Kidney (tissue), 13 donors: ENCODE measurements at regions not wholly inside any gene's neighbourhood (a gene's known extent, or its start where the extent isn't known, plus 50 kb on each side); places are given as distances from the start of the nearest gene placed in this dataset.

Source experiments
- DNase-seq, 5 donors: peaks; one replicate each; pipeline ENCODE4 v3.0.0-alpha.2; 2013 to 2020
- FAIRE-seq: peaks from 2 replicates; lab custom pipeline; 2012; peaks lifted over from hg19 to GRCh38; lab: Jason Lieb, UNC
- H3K27ac ChIP-seq, 2 donors: one replicate each; pipeline ENCODE4 v1.7.0; 2013; ENCODE audit warnings: low read depth in 2 of 2, low read length in 2 of 2, inconsistent platforms in 1 of 2
- H3K27me3 ChIP-seq: one replicate; pipeline ENCODE4 v1.7.1; 2013; ENCODE audit warnings: low read length, inconsistent platforms; ENCODE audit not compliant: control insufficient read depth, insufficient read depth
- H3K36me3 ChIP-seq, 3 donors: one replicate each; pipeline versions ENCODE4 v1.7.0 to v1.7.1; 2013; ENCODE audit warnings: low read length in 3 of 3, control low read depth in 1 of 3, inconsistent platforms in 1 of 3; ENCODE audit not compliant: insufficient read depth in 3 of 3, control insufficient read depth in 2 of 3
- H3K4me1 ChIP-seq, 3 donors: one replicate each; pipeline versions ENCODE4 v1.7.0 to v1.7.1; 2013; ENCODE audit warnings: low read length in 3 of 3, inconsistent platforms in 1 of 3, low read depth in 1 of 3; ENCODE audit not compliant: control insufficient read depth in 2 of 3, insufficient read depth in 2 of 3
- H3K4me3 ChIP-seq, 3 donors: one replicate each; pipeline versions ENCODE4 v1.7.0 to v1.8.1; 2013; ENCODE audit warnings: low read length in 3 of 3, control low read depth in 1 of 3, inconsistent platforms in 1 of 3
- H3K9ac ChIP-seq, 3 donors: one replicate each; pipeline versions ENCODE4 v1.7.0 to v1.7.1; 2013; ENCODE audit warnings: low read length in 3 of 3, control low read depth in 1 of 3, inconsistent platforms in 1 of 3
- H3K9me3 ChIP-seq, 3 donors: one replicate each; pipeline versions ENCODE4 v1.7.0 to v1.7.1; 2013; ENCODE audit warnings: low read length in 3 of 3, control low read depth in 1 of 3, inconsistent platforms in 1 of 3; ENCODE audit not compliant: control insufficient read depth in 2 of 3, insufficient read depth in 1 of 3
- intact Hi-C: fragments of 100-400 bp; cut with DNase I; formaldehyde crosslinking; loops from one replicate; pipeline ENCODE4 v1.11.1; 2022
- TF ChIP-seq, protein P1 (sequence below): IDR thresholded peaks from 3 replicates; pipeline ENCODE4 v1.5.1; 2012; ENCODE audit warnings: mild to moderate bottlenecking, moderate library complexity, borderline replicate concordance; ENCODE audit not compliant: insufficient read depth; ENCODE audit errors: extremely low read depth
- donor health status: control.
- donor health status: control.
- donor health status: control.
- donor health status: control.
- donor health status: control.
- donor health status: DM: yes; HTN: yes; CAD: no.
- donor health status: Normal renal cell carcinoma (clear cell type).

DNA sequence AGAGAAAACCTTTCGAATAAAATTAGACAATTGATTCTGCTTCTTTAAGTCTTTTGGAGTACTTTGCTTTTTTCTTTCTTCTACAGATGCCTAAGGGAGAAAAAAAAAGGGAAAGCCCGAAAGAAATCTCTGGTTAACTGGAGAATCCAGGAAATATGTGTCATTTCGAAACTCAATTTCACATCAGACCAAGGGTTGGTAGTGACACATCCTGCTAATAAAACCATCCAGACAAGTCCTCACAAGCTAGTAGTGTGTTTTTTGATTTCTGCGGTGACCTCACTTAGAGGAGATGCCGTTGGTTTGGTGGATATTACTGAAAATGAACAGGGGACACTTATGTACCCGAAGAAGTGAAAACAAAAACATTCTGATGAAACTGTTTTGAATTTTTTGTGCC is 726.5 kb upstream of the ADAMTS5 start:
- H3K9ac ChIP-seq, result no peak overlapping the region
- no peak overlapping the region for H3K27ac ChIP-seq
- TF ChIP-seq, protein P1, sequence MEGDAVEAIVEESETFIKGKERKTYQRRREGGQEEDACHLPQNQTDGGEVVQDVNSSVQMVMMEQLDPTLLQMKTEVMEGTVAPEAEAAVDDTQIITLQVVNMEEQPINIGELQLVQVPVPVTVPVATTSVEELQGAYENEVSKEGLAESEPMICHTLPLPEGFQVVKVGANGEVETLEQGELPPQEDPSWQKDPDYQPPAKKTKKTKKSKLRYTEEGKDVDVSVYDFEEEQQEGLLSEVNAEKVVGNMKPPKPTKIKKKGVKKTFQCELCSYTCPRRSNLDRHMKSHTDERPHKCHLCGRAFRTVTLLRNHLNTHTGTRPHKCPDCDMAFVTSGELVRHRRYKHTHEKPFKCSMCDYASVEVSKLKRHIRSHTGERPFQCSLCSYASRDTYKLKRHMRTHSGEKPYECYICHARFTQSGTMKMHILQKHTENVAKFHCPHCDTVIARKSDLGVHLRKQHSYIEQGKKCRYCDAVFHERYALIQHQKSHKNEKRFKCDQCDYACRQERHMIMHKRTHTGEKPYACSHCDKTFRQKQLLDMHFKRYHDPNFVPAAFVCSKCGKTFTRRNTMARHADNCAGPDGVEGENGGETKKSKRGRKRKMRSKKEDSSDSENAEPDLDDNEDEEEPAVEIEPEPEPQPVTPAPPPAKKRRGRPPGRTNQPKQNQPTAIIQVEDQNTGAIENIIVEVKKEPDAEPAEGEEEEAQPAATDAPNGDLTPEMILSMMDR, result no peak
- H3K9me3 ChIP-seq, result peaks cover 0 to 2% (median 0%) of the 10 kb centered on the region in 3 donors
- intact Hi-C loops, result no loop called here
- H3K4me1 ChIP-seq, result no peaks in the 10 kb centered on the region
- DNase-seq, result no peak
- H3K27me3 ChIP-seq, result no peaks in the 10 kb centered on the region
- H3K36me3 ChIP-seq, result no peaks in the 10 kb centered on the region
- no peak overlapping the region for H3K4me3 ChIP-seq
- no peak for FAIRE-seq

DNA sequence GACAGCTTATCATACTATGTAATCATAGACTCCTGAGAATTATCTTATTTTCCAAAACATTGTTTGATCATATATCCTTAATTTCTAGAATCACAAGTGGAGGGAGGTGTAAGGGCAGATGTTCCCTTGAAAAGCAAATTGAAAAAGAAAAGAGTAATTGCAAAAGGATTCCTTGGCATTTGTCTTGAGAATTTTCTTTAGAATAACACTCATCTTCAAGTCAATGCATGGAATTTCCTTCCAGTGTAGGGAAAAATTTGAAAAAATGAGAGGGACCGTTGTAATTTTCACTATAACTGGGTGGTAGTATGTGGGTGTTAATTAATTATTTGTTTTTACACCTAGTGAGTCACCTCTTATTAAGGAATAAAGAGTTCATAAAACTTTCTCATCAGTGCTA is 724.6 kb upstream of the ADAMTS5 start:
- DNase-seq (no peak), FAIRE-seq (no peak)
- Histone ChIP-seq H3K4me3 (no peak overlapping the region), H3K27ac (no peak overlapping the region), H3K9me3 (no peaks in the 10 kb centered on the region), H3K9ac (no peak overlapping the region), H3K36me3 (no peaks in the 10 kb centered on the region), H3K27me3 (no peaks in the 10 kb centered on the region), H3K4me1 (no peaks in the 10 kb centered on the region)
- intact Hi-C loops, result no loop called here
- TF ChIP-seq, protein P1, result no peak

DNA sequence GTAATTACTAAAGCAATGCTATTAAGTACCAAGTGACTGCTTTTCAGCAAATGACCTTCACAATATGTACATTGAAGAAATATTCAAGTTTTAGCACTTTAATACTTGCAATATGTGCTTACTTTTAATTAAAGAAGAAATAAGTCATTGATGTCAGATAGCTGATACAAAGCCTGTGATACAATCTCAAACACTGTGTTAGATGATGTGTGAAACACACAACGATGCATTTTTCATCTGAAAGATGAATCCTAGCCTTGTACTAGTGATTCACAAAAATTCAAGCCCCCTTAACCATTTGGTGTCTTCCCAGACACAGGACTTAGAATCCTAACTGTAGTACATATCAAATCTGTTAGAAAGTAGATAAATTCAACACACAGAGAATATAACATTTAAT is 724.1 kb upstream of the ADAMTS5 start:
- TF ChIP-seq, protein P1, result no peak
- H3K9ac ChIP-seq, result no peak overlapping the region
- intact Hi-C loops, result no loop called here
- no peaks in the 10 kb centered on the region for H3K36me3 ChIP-seq
- FAIRE-seq, result no peak
- no peaks in the 10 kb centered on the region for H3K27me3 ChIP-seq
- no peaks in the 10 kb centered on the region for H3K9me3 ChIP-seq
- no peaks in the 10 kb centered on the region for H3K4me1 ChIP-seq
- no peak overlapping the region for H3K4me3 ChIP-seq
- no peak for DNase-seq
- no peak overlapping the region for H3K27ac ChIP-seq

DNA sequence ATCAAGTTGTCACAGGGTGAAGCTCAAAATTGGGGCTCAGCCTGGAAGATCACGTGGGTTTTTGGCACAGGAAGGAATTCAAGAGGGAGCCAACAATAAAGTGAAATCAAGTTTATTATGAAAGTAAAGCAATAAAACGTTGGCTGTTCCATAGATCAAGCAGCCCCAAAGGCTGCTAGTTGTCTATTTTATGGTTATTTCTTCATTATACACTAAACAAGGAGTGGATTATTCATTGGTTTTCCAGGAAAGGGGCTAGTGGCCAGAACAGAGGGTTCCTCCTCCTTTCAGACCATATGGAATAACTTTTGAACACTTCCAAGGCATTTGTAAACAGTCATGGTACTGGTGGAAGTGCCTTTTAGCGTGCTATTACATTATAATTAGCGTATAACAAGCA is 723.5 kb upstream of the ADAMTS5 start:
- no peak overlapping the region for H3K9ac ChIP-seq
- H3K36me3 ChIP-seq, result no peaks in the 10 kb centered on the region
- no peak overlapping the region for H3K4me3 ChIP-seq
- no peaks in the 10 kb centered on the region for H3K4me1 ChIP-seq
- TF ChIP-seq, protein P1, result no peak
- intact Hi-C loops, result no loop called here
- H3K9me3 ChIP-seq, result no peaks in the 10 kb centered on the region
- FAIRE-seq (no peak), DNase-seq (peak in 1 of 5 donors; percentile 18)
- no peaks in the 10 kb centered on the region for H3K27me3 ChIP-seq
- no peak overlapping the region for H3K27ac ChIP-seq
